ENCODE measurements at regions not wholly inside any gene's neighbourhood (a gene's known extent, or its start where the extent isn't known, plus 50 kb on each side); places are given as distances from the start of the nearest gene placed in this dataset.

- TF ChIP-seq MAX (IDR thresholded peaks at IDR 0.05; ENCODE audit: low read depth, low read length) (no peak), CTCF (IDR thresholded peaks at IDR 0.05; ENCODE audit: low read depth, low read length) (no peak), MYC (IDR thresholded peaks at IDR 0.05; ENCODE audit: low read depth, low read length) (no peak), POLR2A (IDR thresholded peaks at IDR 0.05; ENCODE audit: extremely low read depth, insufficient read length) (no peak)
- no peak overlapping the region for H3K4me3 ChIP-seq (ENCODE audit: low read depth, low read length)
- no peak for DNase-seq (ENCODE audit: low read depth)
These were observed 93.4 kb downstream of the TPRA1 start for GRCh38 chr3:127497166-127497565.

DNA sequence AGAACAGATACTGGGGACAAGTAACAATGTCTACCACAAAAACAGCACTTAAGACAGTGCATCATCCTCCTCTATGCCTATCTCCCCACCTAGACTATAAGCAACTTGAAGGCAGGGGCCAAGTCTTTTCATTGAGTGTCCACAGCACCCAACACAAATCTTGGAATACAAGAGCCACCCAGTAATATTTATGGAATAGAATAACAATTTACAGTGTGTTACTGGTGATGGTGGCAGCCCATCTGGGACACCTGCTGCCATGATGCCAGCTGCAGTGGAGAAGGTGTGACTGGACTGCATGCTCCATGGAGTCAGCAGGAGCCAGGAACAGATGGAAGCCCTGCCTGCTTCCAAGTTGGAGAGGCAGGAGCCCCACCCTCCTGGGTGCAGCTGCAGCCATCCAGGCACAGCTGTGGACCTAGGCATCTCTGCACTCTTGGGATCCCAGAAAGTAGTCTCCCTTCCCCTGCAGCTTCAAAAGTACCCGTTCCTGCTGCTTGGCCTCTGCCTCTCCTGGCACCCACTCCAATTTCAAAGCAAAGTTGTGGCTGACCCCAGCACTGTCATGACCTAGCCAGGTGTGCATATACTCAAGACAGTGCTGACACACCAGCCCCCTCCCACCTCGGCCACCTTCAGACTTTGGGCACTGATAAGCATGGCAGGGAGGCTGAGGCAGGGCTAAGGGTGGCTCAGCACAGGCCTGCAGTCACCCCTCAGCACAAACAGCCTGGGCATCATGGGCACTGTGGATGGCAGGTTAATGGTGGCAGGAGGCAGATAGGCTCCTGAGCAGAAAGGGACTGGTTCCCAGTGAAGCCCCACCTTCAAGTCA, 94.5 kb downstream of the TPRA1 start:
- H3K4me3 ChIP-seq (ENCODE audit: low read depth, low read length) = no peak overlapping the region
- TF ChIP-seq CTCF (IDR thresholded peaks at IDR 0.05; ENCODE audit: low read depth, low read length) (no peak), POLR2A (IDR thresholded peaks at IDR 0.05; ENCODE audit: extremely low read depth, insufficient read length) (no peak), MAX (IDR thresholded peaks at IDR 0.05; ENCODE audit: low read depth, low read length) (no peak), MYC (IDR thresholded peaks at IDR 0.05; ENCODE audit: low read depth, low read length) (no peak)
- DNase-seq (ENCODE audit: low read depth) = no peak

DNA sequence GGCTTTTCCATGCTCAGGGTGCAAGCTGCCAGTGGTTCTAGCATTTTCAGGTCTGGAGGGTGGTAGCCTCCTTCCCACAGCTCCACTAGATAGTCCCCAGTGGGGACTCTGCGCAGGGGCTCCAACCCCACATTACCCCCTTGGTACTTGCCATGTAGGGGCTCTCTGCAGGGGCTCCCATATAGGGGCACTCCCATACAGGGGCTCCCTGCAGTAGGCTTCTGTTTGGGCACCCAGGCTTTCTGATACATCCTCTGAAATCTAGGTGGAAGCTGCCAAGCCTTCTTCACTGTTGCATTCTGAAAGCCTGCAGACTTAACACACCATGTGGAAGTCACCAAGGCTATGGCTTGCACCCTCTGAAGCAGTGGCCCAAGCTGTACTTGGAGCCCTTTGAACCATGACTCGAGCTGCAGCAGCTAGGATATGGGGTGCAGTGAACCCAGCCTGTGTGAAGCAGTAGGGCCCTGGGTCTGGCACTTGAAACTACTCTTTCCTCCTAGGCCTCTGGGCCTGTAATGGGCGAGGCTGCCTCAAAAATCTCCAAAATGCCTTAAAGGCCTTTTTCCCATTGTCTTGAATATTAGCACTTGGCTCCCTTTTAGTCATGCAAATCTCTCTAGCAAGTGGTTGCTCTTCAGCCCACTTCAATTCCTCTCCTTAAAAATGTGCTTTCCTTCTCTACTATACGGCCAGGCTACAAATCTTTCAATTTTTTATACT, 96.4 kb downstream of the TPRA1 start:
- H3K4me3 ChIP-seq (ENCODE audit: low read depth, low read length) = no peak overlapping the region
- DNase-seq (ENCODE audit: low read depth) = no peak
- no peak for TF ChIP-seq POLR2A (IDR thresholded peaks at IDR 0.05; ENCODE audit: extremely low read depth, insufficient read length)
- no peak for TF ChIP-seq MAX (IDR thresholded peaks at IDR 0.05; ENCODE audit: low read depth, low read length)
- no peak for TF ChIP-seq CTCF (IDR thresholded peaks at IDR 0.05; ENCODE audit: low read depth, low read length)
- TF ChIP-seq MYC (IDR thresholded peaks at IDR 0.05; ENCODE audit: low read depth, low read length) = no peak

DNA sequence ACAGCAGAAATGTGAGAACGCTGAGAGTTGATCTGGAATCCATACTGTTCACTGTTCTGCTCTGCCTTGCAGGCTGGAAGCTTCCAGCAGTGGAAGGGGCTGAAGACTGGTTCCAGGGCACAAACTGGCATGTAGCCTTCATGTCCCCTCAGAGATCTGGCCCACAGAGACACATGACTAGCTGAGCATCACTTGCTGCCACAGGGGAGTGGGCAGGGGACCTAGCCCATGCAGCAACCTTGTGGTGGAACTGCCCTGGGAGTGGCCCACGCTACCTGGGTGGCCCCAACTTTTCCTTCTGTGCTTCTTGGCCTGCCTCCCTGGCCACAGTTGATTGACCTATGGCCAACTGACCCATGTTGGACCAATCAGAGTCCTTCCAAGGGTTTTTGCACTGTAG, 98.1 kb downstream of the TPRA1 start:
- H3K4me3 ChIP-seq (ENCODE audit: low read depth, low read length) = no peak overlapping the region
- no peak for TF ChIP-seq POLR2A (IDR thresholded peaks at IDR 0.05; ENCODE audit: extremely low read depth, insufficient read length)
- TF ChIP-seq CTCF (IDR thresholded peaks at IDR 0.05; ENCODE audit: low read depth, low read length) = no peak
- TF ChIP-seq MAX (IDR thresholded peaks at IDR 0.05; ENCODE audit: low read depth, low read length) = no peak
- no peak for TF ChIP-seq MYC (IDR thresholded peaks at IDR 0.05; ENCODE audit: low read depth, low read length)
- no peak for DNase-seq (ENCODE audit: low read depth)

- no peak for TF ChIP-seq POLR2A (IDR thresholded peaks at IDR 0.05; ENCODE audit: extremely low read depth, insufficient read length)
- TF ChIP-seq CTCF (IDR thresholded peaks at IDR 0.05; ENCODE audit: low read depth, low read length) = no peak
- no peak overlapping the region for H3K4me3 ChIP-seq (ENCODE audit: low read depth, low read length)
- DNase-seq (ENCODE audit: low read depth) = no peak
These were observed 98.6 kb downstream of the TPRA1 start for GRCh38 chr3:127491909-127492308.

Measured in NB4 (cell line).